ENCODE measurements at regions not wholly inside any gene's neighbourhood (a gene's known extent, or its start where the extent isn't known, plus 50 kb on each side); places are given as distances from the start of the nearest gene placed in this dataset.

DNA sequence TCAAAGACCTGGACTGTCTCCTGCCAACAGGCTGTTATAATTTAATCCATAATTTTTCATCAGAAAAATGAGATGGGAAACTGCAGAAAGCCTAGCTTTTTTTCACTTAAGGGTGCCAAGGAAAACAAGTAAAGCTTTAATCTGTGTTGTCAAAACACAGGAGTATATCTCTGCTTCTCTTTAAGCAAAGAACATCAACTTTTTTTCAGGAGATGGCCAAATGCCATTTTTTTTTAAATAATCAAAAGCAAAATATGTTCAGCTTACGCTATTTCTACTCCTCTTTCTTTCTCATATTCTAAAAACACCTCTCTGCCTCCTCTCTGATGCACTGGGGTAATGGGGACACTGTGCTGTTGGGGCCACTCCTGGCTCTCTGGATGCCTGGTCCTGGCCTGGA is 73.1 kb upstream of the NXPH2 start:
- Histone ChIP-seq H3K27ac (no peak overlapping the region), H3K36me3 (no peaks in the 10 kb centered on the region), H3K27me3 (no peaks in the 10 kb centered on the region), H3K4me3 (no peak overlapping the region), H3K4me1 (no peaks in the 10 kb centered on the region), H3K9me3 (no peaks in the 10 kb centered on the region)
- DNase-seq, result no peak
- TF ChIP-seq, protein P1, sequence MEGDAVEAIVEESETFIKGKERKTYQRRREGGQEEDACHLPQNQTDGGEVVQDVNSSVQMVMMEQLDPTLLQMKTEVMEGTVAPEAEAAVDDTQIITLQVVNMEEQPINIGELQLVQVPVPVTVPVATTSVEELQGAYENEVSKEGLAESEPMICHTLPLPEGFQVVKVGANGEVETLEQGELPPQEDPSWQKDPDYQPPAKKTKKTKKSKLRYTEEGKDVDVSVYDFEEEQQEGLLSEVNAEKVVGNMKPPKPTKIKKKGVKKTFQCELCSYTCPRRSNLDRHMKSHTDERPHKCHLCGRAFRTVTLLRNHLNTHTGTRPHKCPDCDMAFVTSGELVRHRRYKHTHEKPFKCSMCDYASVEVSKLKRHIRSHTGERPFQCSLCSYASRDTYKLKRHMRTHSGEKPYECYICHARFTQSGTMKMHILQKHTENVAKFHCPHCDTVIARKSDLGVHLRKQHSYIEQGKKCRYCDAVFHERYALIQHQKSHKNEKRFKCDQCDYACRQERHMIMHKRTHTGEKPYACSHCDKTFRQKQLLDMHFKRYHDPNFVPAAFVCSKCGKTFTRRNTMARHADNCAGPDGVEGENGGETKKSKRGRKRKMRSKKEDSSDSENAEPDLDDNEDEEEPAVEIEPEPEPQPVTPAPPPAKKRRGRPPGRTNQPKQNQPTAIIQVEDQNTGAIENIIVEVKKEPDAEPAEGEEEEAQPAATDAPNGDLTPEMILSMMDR (IDR thresholded peaks at IDR 0.05), result no peak
- TF ChIP-seq POLR2A (IDR thresholded peaks at IDR 0.05), result no peak

DNA sequence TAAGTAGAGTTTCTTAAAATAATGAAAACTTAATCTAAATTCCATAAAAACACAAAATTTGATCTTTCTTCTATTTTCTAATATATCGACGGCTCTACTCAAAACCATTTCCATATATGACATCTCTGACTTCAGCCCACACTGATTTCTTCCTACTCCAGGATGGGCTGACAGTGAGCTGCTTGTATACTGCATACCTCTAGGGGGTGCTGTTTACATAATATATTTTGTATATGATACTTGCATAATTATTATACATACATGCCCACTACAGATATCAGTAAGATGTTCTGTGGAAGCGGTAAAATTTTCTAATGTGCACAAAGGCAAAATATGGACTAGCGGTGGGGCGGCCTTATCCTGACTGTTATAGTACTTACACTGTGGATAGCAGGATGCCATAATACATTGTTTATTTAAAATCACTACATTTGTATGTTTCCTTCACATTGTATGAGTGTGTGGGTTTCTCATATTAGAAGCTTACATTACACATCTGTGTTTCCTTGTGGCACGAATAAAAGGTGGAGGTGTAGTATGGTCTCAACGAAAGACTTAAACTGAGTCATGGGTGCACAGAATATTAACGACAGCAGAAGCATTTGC is 66.1 kb upstream of the NXPH2 start:
- TF ChIP-seq, protein P1 (IDR thresholded peaks at IDR 0.05), result peak in 5 of 6 experiments; percentile 11 to 46 (median 46)
- no peak for TF ChIP-seq POLR2A (IDR thresholded peaks at IDR 0.05)
- H3K9me3 ChIP-seq, result no peaks in the 10 kb centered on the region
- H3K36me3 ChIP-seq, result no peaks in the 10 kb centered on the region
- no peak overlapping the region for H3K4me3 ChIP-seq
- H3K27me3 ChIP-seq, result no peaks in the 10 kb centered on the region
- H3K4me1 ChIP-seq, result no peaks in the 10 kb centered on the region
- no peak overlapping the region for H3K27ac ChIP-seq
- no peak for DNase-seq

DNA sequence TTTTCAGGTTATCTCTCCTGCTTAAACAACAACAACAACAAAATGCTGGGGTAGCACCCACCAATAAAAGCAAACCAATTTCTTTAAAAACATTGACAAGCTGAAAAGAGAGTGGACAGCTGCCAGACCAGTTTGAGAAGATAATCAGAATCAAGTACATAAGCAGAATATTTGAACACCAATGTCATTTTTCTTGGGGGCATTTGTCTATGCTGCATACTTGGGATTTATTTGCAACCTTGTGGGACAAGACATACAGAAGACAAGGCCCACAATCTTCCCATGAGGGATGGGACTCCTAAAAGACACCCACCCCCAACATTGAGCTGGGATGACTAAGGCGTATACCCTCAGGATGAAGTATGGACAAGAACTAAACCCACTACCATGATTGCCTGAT is 62.2 kb upstream of the NXPH2 start:
- no peak for TF ChIP-seq POLR2A (IDR thresholded peaks at IDR 0.05)
- TF ChIP-seq, protein P1 (IDR thresholded peaks at IDR 0.05), result no peak
- Histone ChIP-seq H3K36me3 (no peaks in the 10 kb centered on the region), H3K4me1 (no peaks in the 10 kb centered on the region), H3K27me3 (no peaks in the 10 kb centered on the region), H3K4me3 (no peak overlapping the region), H3K27ac (no peak overlapping the region), H3K9me3 (no peaks in the 10 kb centered on the region)
- no peak for DNase-seq

DNA sequence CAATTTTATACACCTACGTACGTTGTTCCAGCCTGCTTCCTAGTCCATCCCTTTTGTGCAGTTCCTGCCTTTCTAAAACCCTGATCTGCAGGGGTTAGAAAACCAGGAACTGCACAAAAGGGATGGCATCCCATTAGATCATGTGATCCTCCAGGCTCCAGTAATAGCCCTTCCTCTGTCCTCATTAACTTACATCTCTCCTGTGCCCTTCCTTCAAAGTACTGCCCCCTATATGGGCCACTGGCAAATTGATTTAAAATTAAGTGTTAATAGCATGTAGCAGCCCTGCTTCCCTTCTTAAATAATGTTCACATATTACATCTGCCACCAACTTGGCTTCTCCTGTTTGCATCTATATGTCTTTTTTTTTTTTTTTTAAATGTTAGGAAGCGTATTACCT is 61.3 kb upstream of the NXPH2 start:
- TF ChIP-seq POLR2A (IDR thresholded peaks at IDR 0.05), result no peak
- TF ChIP-seq, protein P1 (IDR thresholded peaks at IDR 0.05), result no peak
- no peak overlapping the region for H3K4me3 ChIP-seq
- H3K27me3 ChIP-seq, result no peaks in the 10 kb centered on the region
- no peaks in the 10 kb centered on the region for H3K4me1 ChIP-seq
- no peaks in the 10 kb centered on the region for H3K9me3 ChIP-seq
- DNase-seq, result no peak
- H3K36me3 ChIP-seq, result no peaks in the 10 kb centered on the region
- H3K27ac ChIP-seq, result no peak overlapping the region

DNA sequence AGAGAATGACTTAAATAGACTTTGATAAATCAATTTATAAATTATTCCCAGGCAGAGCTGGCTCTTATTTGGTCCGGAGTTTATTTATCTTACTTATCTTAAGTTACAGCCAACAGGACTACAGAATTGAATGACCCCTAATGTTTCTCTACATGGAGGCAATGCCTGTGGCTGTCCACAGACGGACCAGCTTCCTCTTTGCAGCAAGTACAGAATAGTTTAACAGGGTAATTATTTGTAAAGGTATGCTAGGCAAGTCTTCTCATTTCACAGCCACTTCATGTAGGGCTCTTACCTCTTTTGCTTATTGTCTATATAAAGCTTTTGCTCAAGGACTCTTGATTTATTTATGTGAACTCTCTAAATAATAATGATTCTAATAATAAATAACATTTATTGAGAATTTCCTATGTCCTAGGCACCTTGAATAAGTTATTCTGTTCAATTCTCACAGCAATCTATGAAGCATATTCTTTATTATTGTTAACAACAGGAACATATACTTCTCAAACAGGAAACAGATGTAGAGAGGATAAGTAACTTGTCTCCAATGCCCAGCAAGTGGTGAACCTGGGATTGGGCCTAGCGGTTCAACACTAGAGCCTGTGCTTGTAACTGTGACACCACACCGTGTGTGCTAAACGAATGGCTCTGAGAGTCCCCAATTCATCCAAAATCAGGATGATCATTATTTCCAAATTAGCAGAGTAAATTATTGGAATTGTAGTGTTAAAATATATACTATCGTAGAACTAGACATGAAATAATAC is 58.8 kb upstream of the NXPH2 start:
- TF ChIP-seq, protein P1 (IDR thresholded peaks at IDR 0.05), result no peak
- no peak for TF ChIP-seq POLR2A (IDR thresholded peaks at IDR 0.05)
- H3K27ac ChIP-seq, result no peak overlapping the region
- no peaks in the 10 kb centered on the region for H3K36me3 ChIP-seq
- H3K9me3 ChIP-seq, result no peaks in the 10 kb centered on the region
- no peak for DNase-seq
- H3K27me3 ChIP-seq, result no peaks in the 10 kb centered on the region
- H3K4me3 ChIP-seq, result no peak overlapping the region
- H3K4me1 ChIP-seq, result no peaks in the 10 kb centered on the region
